ENCODE measurements at regions not wholly inside any gene's neighbourhood (a gene's known extent, or its start where the extent isn't known, plus 50 kb on each side); places are given as distances from the start of the nearest gene placed in this dataset.
"Not testable (repeated sequence)": the region's sequence is repeated elsewhere in the genome, so short reads cannot be mapped to it uniquely, and the experiment has no call there.

- no peaks in the 10 kb centered on the region for H3K4me1 Mint-ChIP-seq
- no peak overlapping the region for H3K27ac Mint-ChIP-seq
These were observed 280.2 kb downstream of the C16orf95 start for GRCh38 chr16:87037012-87037411.

DNA sequence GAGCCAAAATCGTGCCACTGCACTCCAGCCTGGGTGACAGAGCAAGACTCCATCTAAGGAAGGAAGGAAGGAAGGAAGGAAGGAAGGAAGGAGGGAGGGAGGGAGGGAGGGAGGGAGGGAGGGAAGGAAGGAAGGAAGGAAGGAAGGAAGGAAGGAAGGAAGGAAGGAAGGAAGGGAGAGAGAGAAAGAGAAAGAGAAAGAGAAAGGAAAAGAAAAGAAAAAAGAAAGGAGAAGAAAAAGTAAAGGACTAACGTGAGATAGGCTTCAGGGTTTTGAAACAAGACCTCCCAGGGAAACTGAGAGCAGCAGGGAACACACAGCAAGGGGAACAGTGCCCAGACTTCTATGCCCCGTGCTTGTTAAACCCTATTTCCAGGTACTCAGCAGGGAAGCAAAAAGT lies 278.7 kb downstream of the C16orf95 start:
- H3K27me3 ChIP-seq (ENCODE audit: control insufficient read depth, insufficient read depth, low read length); H3K9me3 ChIP-seq (ENCODE audit: control insufficient read depth, insufficient read depth, low read length); H3K4me1 Mint-ChIP-seq; H3K36me3 Mint-ChIP-seq; H3K27ac Mint-ChIP-seq; ATAC-seq; DNase-seq; H3K36me3 ChIP-seq (ENCODE audit: control insufficient read depth, insufficient read depth, low read length); H3K27me3 Mint-ChIP-seq (ENCODE audit: low read depth in 2 of 2); H3K9me3 Mint-ChIP-seq; H3K4me3 Mint-ChIP-seq; H3K27ac ChIP-seq (ENCODE audit: low read length); intact Hi-C loops (cut with micrococcal nuclease); H3K4me3 ChIP-seq (ENCODE audit: low read length); H3K4me1 ChIP-seq (ENCODE audit: control insufficient read depth, insufficient read depth, low read length): not testable (repeated sequence)
- 67% methylated on average over 3 of the region's 3 CpGs for WGBS (ENCODE audit: insufficient coverage)

More at GRCh38 chr16:87037012-87037411, 280.2 kb downstream of the C16orf95 start:
- Histone ChIP-seq H3K4me3 (ENCODE audit: low read length) (no peak overlapping the region), H3K27me3 (ENCODE audit: control insufficient read depth, insufficient read depth, low read length) (no peaks in the 10 kb centered on the region), H3K4me1 (ENCODE audit: control insufficient read depth, insufficient read depth, low read length) (no peaks in the 10 kb centered on the region), H3K36me3 (ENCODE audit: control insufficient read depth, insufficient read depth, low read length) (no peaks in the 10 kb centered on the region), H3K27ac (ENCODE audit: low read length) (no peak overlapping the region), H3K9me3 (ENCODE audit: control insufficient read depth, insufficient read depth, low read length) (no peaks in the 10 kb centered on the region)
- intact Hi-C loops (cut with micrococcal nuclease) = no loop called here
- H3K36me3 Mint-ChIP-seq = no peaks in the 10 kb centered on the region
- DNase-seq (no peak), ATAC-seq (no peak)
- H3K9me3 Mint-ChIP-seq = no peaks in the 10 kb centered on the region
- peaks cover 0 to 5% of the 10 kb centered on the region in 2 donors for H3K27me3 Mint-ChIP-seq (ENCODE audit: low read depth in 2 of 2)
- no peak for TF ChIP-seq CTCF (IDR thresholded peaks at IDR 0.05)
- H3K4me3 Mint-ChIP-seq = no peak overlapping the region
- WGBS (ENCODE audit: insufficient coverage) = 88% methylated on average over 6 of the region's 7 CpGs

DNA sequence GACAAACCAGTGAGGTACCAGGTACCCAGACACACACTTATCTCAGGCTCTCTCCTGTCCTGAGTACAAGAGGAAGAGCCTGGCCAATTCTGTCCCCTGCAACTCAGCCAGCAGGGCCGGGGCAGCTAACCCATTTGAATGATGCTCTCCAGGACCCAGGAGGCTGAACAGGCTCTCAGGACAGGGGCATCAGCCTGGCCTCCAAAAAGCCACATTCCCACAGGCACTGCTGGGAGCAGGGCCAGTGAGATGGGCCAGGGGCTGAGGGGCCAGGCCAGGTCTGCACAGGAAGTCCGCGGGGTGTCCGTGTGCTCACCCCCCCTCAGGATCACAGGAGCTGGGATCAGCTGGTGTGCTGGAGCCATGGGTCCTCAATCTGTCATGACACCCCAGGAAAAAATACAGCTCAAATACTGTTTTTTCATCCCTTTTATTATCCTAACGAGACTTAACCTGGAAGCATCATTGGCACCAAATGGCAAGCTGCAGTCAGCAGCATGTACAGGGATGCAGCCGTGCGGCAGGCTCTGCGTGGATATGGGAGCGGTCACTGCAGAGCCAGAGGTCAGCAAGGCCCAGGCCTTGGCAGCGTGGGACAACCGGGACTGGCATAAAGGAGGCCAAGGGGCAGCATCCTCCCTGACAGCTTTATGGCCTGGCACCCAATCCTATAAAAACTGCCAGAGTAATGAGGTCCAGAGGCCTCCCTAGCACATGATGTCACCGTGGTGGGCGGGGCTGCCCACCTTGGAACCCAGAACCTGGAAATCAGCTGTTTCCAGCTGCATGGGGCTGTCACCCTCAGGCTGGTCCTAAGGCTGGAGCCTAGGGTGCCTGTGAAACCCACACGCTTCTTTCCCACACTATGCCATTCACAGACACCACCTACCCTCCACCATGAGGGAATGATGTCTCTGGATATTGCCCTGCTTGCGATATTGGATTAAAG lies 276.7 kb downstream of the C16orf95 start:
- no peak for DNase-seq
- Mint-ChIP-seq H3K4me1 (no peaks in the 10 kb centered on the region), H3K9me3 (no peaks in the 10 kb centered on the region), H3K4me3 (no peak overlapping the region), H3K36me3 (no peaks in the 10 kb centered on the region), H3K27me3 (ENCODE audit: low read depth in 2 of 2) (peaks cover 5 to 7% of the 10 kb centered on the region in 2 donors), H3K27ac (no peak overlapping the region)
- H3K27ac ChIP-seq (ENCODE audit: low read length) = no peak overlapping the region
- no peaks in the 10 kb centered on the region for H3K27me3 ChIP-seq (ENCODE audit: control insufficient read depth, insufficient read depth, low read length)
- no peaks in the 10 kb centered on the region for H3K4me1 ChIP-seq (ENCODE audit: control insufficient read depth, insufficient read depth, low read length)
- intact Hi-C loops (cut with micrococcal nuclease) = no loop called here
- H3K36me3 ChIP-seq (ENCODE audit: control insufficient read depth, insufficient read depth, low read length) = no peaks in the 10 kb centered on the region
- WGBS (ENCODE audit: insufficient coverage) = 86% methylated on average over 14 of the region's 15 CpGs
- no peaks in the 10 kb centered on the region for H3K9me3 ChIP-seq (ENCODE audit: control insufficient read depth, insufficient read depth, low read length)
- no peak overlapping the region for H3K4me3 ChIP-seq (ENCODE audit: low read length)
- TF ChIP-seq CTCF (IDR thresholded peaks at IDR 0.05) = no peak
- ATAC-seq = no peak

DNA sequence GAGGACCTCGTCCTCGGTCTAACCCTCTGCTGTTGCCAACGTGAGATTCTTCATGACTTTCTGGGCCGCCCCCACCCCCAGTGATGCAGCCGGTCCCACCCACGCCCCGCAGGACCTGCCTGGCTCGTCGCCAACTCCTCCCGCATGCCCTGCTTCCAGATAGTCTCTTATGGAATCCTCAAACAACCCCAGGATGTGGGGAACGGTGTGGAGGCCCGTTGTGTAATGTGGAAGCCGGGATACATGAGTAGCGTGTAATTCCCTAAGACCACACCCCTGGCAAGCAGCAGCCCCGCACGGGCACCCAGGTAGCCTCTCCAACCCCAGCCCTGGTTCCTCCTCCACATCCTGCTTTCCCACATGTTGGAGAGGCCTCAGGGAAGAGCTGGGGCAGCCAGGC lies 275.9 kb downstream of the C16orf95 start:
- no peak overlapping the region for H3K27ac ChIP-seq (ENCODE audit: low read length)
- H3K36me3 ChIP-seq (ENCODE audit: control insufficient read depth, insufficient read depth, low read length) = no peaks in the 10 kb centered on the region
- no peaks in the 10 kb centered on the region for H3K27me3 ChIP-seq (ENCODE audit: control insufficient read depth, insufficient read depth, low read length)
- DNase-seq (no peak), ATAC-seq (no peak)
- intact Hi-C loops (cut with micrococcal nuclease) = no loop called here
- Mint-ChIP-seq H3K27ac (no peak overlapping the region), H3K27me3 (ENCODE audit: low read depth in 2 of 2) (peaks cover 5 to 7% of the 10 kb centered on the region in 2 donors), H3K9me3 (no peaks in the 10 kb centered on the region), H3K4me1 (no peaks in the 10 kb centered on the region), H3K36me3 (no peaks in the 10 kb centered on the region), H3K4me3 (no peak overlapping the region)
- 84% methylated on average over 16 of the region's 16 CpGs for WGBS (ENCODE audit: insufficient coverage)
- no peaks in the 10 kb centered on the region for H3K4me1 ChIP-seq (ENCODE audit: control insufficient read depth, insufficient read depth, low read length)
- H3K9me3 ChIP-seq (ENCODE audit: control insufficient read depth, insufficient read depth, low read length) = no peaks in the 10 kb centered on the region
- H3K4me3 ChIP-seq (ENCODE audit: low read length) = no peak overlapping the region
- no peak for TF ChIP-seq CTCF (IDR thresholded peaks at IDR 0.05)

Measured in natural killer cell (primary cell).